ENCODE measurements at regions not wholly inside any gene's neighbourhood (a gene's known extent, or its start where the extent isn't known, plus 50 kb on each side); places are given as distances from the start of the nearest gene placed in this dataset.

GRCh38 chr20:12112089-12112474, 194.4 kb downstream of the BTBD3 start:
- no peak for TF ChIP-seq CTCF (IDR thresholded peaks at IDR 0.05)
- no peak for TF ChIP-seq POLR2A (IDR thresholded peaks at IDR 0.05)
